Activated T-helper 9 cell treated with anti-CD3 and anti-CD28 coated beads, Interleukin-2, amount 50 U/mL, for 16 hours (primary cell): ENCODE measurements at regions not wholly inside any gene's neighbourhood (a gene's known extent, or its start where the extent isn't known, plus 50 kb on each side); places are given as distances from the start of the nearest gene placed in this dataset.
"Not testable (repeated sequence)": the region's sequence is repeated elsewhere in the genome, so short reads cannot be mapped to it uniquely, and the experiment has no call there.

Source experiments
- DNase-seq: peaks from one replicate; pipeline ENCODE4 v3.0.0-alpha.2; 2020; ENCODE audit warnings: low read depth

- DNase-seq: no peak
Measured at GRCh38 chrX:1102786-1103185, 109.7 kb downstream of the CRLF2 start.

- DNase-seq: not testable (repeated sequence)
Measured at GRCh38 chrX:1102221-1102620, 110.2 kb downstream of the CRLF2 start.

GRCh38 chrX:1099146-1099770, 113.2 kb downstream of the CRLF2 start:
- no peak for DNase-seq

- DNase-seq: no peak
Measured at GRCh38 chrX:1097328-1097727, 115.1 kb downstream of the CRLF2 start.

GRCh38 chrX:1094566-1095333, 117.7 kb downstream of the CRLF2 start:
- DNase-seq: no peak

GRCh38 chrX:1093586-1094421, 118.6 kb downstream of the CRLF2 start:
- no peak for DNase-seq

- DNase-seq: no peak
Measured at GRCh38 chrX:1093121-1093520, 119.3 kb downstream of the CRLF2 start.

- no peak for DNase-seq
Measured at GRCh38 chrX:1086444-1087409, 125.7 kb downstream of the CRLF2 start.

- not testable (repeated sequence) for DNase-seq
Measured at GRCh38 chrX:1085871-1086270, 126.6 kb downstream of the CRLF2 start.

GRCh38 chrX:1084689-1085088, 127.8 kb downstream of the CRLF2 start:
- DNase-seq: no peak

- no peak for DNase-seq
Measured at GRCh38 chrX:1076871-1077651, 135.4 kb downstream of the CRLF2 start.

- DNase-seq: no peak
Measured at GRCh38 chrX:1075741-1076140, 136.7 kb downstream of the CRLF2 start.

GRCh38 chrX:1075156-1075555, 137.3 kb downstream of the CRLF2 start:
- no peak for DNase-seq

- DNase-seq: no peak
Measured at GRCh38 chrX:1074755-1075154, 137.7 kb downstream of the CRLF2 start.

- no peak for DNase-seq
Measured at GRCh38 chrX:1074172-1074571, 138.3 kb downstream of the CRLF2 start.

- DNase-seq: no peak
Measured at GRCh38 chrX:1072637-1073377, 139.6 kb downstream of the CRLF2 start.

- DNase-seq: no peak
Measured at GRCh38 chrX:1071351-1071750, 141.1 kb downstream of the CRLF2 start.

- no peak for DNase-seq
Measured at GRCh38 chrX:1062351-1062750, 150.1 kb downstream of the CRLF2 start.

- DNase-seq: no peak
Measured at GRCh38 chrX:1060562-1060960, 151.9 kb downstream of the CRLF2 start.
